Breast epithelium (tissue), 4 donors: ENCODE measurements at regions not wholly inside any gene's neighbourhood (a gene's known extent, or its start where the extent isn't known, plus 50 kb on each side); places are given as distances from the start of the nearest gene placed in this dataset.

ENCODE experiments used
- DNase-seq, 2 donors: peaks; one replicate each; pipeline ENCODE4 v3.0.0-alpha.2; 2019; ENCODE audit warnings: low spot score in 2 of 2
- H3K27ac ChIP-seq, 2 donors: fragments of 200-600 bp; sonication (generic) in 1 of 2; one replicate each; pipeline ENCODE4 v1.5.1; 2016 to 2019; ENCODE audit warnings: mild to moderate bottlenecking in 1 of 2
- H3K27me3 ChIP-seq, 2 donors: fragments of 200-600 bp; sonication (generic) in 1 of 2; one replicate each; pipeline versions ENCODE4 v1.5.1 to v1.6.0; 2017 to 2019; ENCODE audit warnings: control low read depth in 1 of 2, mild to moderate bottlenecking in 1 of 2
- H3K36me3 ChIP-seq: fragments of 200-600 bp; one replicate; pipeline ENCODE4 v1.5.1; 2019
- H3K4me1 ChIP-seq, 2 donors: fragments of 200-600 bp; sonication (generic); one replicate each; pipeline ENCODE4 v1.5.1; 2016 to 2019; ENCODE audit warnings: control low read depth in 1 of 2
- H3K4me3 ChIP-seq, 3 donors: fragments of 200-600 bp; sonication (generic); 1 replicate in 2 of 3; 2 replicates in 1 of 3; pipeline ENCODE4 v1.5.1; 2016 to 2019; ENCODE audit warnings: mild to moderate bottlenecking in 3 of 3, moderate library complexity in 2 of 3
- H3K9me3 ChIP-seq, 2 donors: fragments of 200-600 bp; sonication (generic) in 1 of 2; one replicate each; pipeline ENCODE4 v1.5.1; 2016 to 2019; ENCODE audit warnings: control low read depth in 1 of 2
- POLR2A ChIP-seq: fragments of 450-650 bp; IDR thresholded peaks from one replicate; pipeline ENCODE4 v1.6.1; 2016; ENCODE audit warnings: antibody characterized with exemption, mild to moderate bottlenecking, moderate library complexity
- POLR2AphosphoS5 ChIP-seq, 3 donors: sonication (generic); formaldehyde crosslinking; IDR thresholded peaks; one replicate each; pipeline ENCODE4 v1.6.1; 2017; ENCODE audit warnings: antibody characterized with exemption in 3 of 3
- intact Hi-C: fragments of 100-400 bp; cut with DNase I; formaldehyde crosslinking; loops from one replicate; pipeline ENCODE4 v1.15.1; 2023; ENCODE audit warnings: low total_unique reads
- TF ChIP-seq, protein P1 (sequence below), 3 donors: fragments of 450-650 bp; IDR thresholded peaks; one replicate each; pipeline ENCODE4 v1.5.1; 2016 to 2017; ENCODE audit warnings: antibody characterized with exemption in 3 of 3, mild to moderate bottlenecking in 3 of 3, moderate library complexity in 3 of 3

DNA sequence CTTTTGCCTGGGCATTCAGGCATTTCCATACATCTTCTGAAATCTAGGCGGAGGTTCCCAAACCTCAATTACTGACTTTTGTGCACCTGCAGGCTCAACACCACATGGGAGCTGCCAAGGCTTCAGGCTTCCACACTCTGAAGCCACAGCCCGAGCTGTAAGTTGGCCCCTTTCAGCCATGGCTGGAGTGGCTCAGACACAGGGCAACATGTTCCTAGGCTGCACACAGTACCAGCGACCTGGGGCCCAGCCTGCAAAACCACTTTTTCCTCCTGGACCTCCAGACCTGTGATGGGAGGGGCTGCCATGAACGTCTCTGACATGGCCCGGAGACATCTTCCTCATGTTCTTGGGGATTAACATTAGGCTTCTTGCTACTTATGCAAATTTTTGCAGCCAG is 1558.2 kb upstream of the PCDH20 start:
- Histone ChIP-seq H3K27me3 (no peaks in the 10 kb centered on the region), H3K36me3 (no peaks in the 10 kb centered on the region), H3K4me1 (no peaks in the 10 kb centered on the region), H3K4me3 (no peak overlapping the region), H3K27ac (no peak overlapping the region), H3K9me3 (no peaks in the 10 kb centered on the region)
- intact Hi-C loops: no loop called here
- TF ChIP-seq POLR2AphosphoS5 (IDR thresholded peaks at IDR 0.05) (no peak), POLR2A (no peak)
- TF ChIP-seq, protein P1, sequence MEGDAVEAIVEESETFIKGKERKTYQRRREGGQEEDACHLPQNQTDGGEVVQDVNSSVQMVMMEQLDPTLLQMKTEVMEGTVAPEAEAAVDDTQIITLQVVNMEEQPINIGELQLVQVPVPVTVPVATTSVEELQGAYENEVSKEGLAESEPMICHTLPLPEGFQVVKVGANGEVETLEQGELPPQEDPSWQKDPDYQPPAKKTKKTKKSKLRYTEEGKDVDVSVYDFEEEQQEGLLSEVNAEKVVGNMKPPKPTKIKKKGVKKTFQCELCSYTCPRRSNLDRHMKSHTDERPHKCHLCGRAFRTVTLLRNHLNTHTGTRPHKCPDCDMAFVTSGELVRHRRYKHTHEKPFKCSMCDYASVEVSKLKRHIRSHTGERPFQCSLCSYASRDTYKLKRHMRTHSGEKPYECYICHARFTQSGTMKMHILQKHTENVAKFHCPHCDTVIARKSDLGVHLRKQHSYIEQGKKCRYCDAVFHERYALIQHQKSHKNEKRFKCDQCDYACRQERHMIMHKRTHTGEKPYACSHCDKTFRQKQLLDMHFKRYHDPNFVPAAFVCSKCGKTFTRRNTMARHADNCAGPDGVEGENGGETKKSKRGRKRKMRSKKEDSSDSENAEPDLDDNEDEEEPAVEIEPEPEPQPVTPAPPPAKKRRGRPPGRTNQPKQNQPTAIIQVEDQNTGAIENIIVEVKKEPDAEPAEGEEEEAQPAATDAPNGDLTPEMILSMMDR (IDR thresholded peaks at IDR 0.05): no peak
- DNase-seq: no peak

DNA sequence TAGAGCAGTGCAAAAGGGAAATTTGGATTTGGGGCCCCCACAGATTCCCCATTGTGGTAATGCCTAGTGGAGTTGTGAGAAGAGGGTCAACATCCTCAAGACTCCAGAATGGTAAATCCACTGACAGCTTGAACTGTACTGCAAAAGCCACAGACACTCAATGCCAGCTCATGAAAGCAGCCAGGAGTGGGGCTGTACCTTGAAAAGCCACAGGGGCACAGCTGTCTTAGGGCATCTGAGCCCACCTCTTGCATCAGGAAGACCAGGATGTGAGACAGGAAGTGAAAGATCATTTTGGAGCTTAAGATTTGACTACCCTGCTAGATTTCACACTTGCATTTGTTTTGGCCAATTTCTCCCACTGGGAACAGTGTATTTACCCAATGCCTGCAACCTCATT is 1548.9 kb upstream of the PCDH20 start:
- H3K36me3 ChIP-seq: no peaks in the 10 kb centered on the region
- no peak for TF ChIP-seq POLR2A
- no peak for TF ChIP-seq POLR2AphosphoS5 (IDR thresholded peaks at IDR 0.05)
- TF ChIP-seq, protein P1 (IDR thresholded peaks at IDR 0.05): no peak
- intact Hi-C loops: no loop called here
- no peaks in the 10 kb centered on the region for H3K27me3 ChIP-seq
- no peak for DNase-seq
- H3K4me3 ChIP-seq: no peak overlapping the region
- H3K4me1 ChIP-seq: no peaks in the 10 kb centered on the region
- no peak overlapping the region for H3K27ac ChIP-seq
- H3K9me3 ChIP-seq: peaks cover 3 to 16% of the 10 kb centered on the region in 2 donors

DNA sequence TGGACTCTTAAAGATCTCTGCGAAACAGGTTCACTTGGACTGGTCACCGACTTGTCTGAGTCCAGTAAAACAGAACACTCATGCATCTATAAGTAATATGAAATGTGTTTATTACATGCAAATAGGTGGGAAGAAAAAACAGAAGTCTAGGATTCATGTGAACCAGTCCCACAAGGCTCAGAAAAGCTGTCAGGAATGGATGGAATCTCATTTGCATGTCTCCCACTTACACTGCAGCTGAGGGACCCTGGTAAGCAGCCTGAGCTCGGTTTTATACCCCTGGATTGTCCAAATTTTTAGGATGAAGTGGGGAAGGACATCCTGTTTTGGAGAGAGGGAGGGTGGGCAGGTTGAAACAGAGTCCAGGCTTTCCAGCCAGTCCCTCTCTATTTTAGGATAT is 1545.1 kb upstream of the PCDH20 start:
- Histone ChIP-seq H3K27ac (no peak overlapping the region), H3K9me3 (peaks cover 0 to 3% of the 10 kb centered on the region in 2 donors), H3K4me1 (no peaks in the 10 kb centered on the region), H3K4me3 (no peak overlapping the region), H3K27me3 (no peaks in the 10 kb centered on the region), H3K36me3 (no peaks in the 10 kb centered on the region)
- intact Hi-C loops: no loop called here
- DNase-seq: no peak
- TF ChIP-seq POLR2AphosphoS5 (IDR thresholded peaks at IDR 0.05): no peak
- TF ChIP-seq, protein P1 (IDR thresholded peaks at IDR 0.05): no peak
- no peak for TF ChIP-seq POLR2A

DNA sequence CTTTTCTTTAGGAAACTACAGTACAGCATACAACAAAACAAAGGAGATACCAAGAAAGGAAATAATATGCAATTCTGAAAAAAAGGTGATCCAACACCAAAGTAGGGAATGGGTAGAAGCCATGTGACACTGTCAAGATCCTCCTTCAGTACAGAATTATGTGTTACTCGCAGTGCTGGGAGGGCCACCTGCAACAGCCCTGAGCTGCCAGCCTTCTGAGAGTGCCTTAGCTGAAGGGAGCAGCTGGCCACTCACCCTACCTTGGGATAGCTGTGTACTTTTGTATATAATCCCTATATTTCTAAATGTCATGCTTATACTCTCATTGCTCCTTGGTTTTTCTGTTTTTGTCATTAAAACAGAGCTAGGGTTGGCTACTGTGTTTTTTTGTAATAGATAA is 1518.2 kb upstream of the PCDH20 start:
- Histone ChIP-seq H3K9me3 (no peaks in the 10 kb centered on the region), H3K27me3 (no peaks in the 10 kb centered on the region), H3K27ac (no peak overlapping the region), H3K4me3 (no peak overlapping the region), H3K4me1 (no peaks in the 10 kb centered on the region), H3K36me3 (no peaks in the 10 kb centered on the region)
- TF ChIP-seq, protein P1 (IDR thresholded peaks at IDR 0.05): no peak
- intact Hi-C loops: no loop called here
- DNase-seq: no peak

DNA sequence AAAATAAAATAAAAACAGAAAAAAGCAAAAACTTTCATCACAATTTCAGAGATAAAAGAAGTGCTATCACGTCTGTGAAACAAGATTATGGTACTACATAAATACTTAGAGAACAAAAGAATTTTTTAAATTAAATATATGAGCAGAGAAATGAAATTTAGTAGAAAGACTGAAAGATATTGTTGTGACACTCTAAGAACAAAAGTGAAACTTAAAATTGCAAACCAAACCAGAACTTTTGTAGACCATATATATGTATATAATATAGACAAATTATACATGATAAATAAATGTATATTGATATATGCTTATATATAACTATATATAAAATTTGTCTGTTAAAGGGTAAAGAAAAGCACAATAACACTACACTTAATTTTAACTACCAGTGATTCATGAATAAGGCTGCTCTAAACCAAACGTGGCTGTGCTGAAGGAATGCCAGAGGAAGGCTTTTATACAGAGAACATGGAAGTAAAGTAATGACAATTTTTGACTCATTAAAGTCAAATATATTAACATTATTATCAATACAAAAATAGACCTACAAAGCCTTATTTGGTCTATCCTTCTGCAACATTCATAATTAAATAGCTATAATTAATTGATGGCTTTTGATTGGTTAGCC is 1516.7 kb upstream of the PCDH20 start:
- no peaks in the 10 kb centered on the region for H3K36me3 ChIP-seq
- H3K27ac ChIP-seq: no peak overlapping the region
- no peak overlapping the region for H3K4me3 ChIP-seq
- TF ChIP-seq, protein P1 (IDR thresholded peaks at IDR 0.05): no peak
- TF ChIP-seq POLR2AphosphoS5 (IDR thresholded peaks at IDR 0.05): no peak
- H3K27me3 ChIP-seq: no peaks in the 10 kb centered on the region
- intact Hi-C loops: no loop called here
- no peaks in the 10 kb centered on the region for H3K9me3 ChIP-seq
- no peaks in the 10 kb centered on the region for H3K4me1 ChIP-seq
- no peak for DNase-seq
